ENCODE measurements at regions not wholly inside any gene's neighbourhood (a gene's known extent, or its start where the extent isn't known, plus 50 kb on each side); places are given as distances from the start of the nearest gene placed in this dataset.

DNA sequence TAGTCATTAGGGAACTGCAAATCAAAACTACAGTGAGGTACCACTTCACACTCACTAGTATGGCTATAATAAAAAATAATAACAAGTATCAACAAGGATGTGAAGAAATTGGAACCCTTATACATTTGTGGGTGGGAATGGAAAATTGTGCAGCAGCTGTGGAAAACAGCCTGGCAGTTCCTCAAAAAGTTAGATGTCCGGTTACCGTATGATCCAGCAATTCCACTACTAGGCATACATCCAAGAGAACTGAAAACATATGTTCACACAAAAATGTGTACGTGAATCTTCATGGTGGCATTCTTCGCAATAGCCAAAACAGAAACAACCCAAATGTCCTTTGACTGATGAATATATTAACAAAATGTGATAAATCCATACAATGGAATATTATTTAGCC lies 187.9 kb upstream of the LYSMD4 start:
- TF ChIP-seq, protein P1, sequence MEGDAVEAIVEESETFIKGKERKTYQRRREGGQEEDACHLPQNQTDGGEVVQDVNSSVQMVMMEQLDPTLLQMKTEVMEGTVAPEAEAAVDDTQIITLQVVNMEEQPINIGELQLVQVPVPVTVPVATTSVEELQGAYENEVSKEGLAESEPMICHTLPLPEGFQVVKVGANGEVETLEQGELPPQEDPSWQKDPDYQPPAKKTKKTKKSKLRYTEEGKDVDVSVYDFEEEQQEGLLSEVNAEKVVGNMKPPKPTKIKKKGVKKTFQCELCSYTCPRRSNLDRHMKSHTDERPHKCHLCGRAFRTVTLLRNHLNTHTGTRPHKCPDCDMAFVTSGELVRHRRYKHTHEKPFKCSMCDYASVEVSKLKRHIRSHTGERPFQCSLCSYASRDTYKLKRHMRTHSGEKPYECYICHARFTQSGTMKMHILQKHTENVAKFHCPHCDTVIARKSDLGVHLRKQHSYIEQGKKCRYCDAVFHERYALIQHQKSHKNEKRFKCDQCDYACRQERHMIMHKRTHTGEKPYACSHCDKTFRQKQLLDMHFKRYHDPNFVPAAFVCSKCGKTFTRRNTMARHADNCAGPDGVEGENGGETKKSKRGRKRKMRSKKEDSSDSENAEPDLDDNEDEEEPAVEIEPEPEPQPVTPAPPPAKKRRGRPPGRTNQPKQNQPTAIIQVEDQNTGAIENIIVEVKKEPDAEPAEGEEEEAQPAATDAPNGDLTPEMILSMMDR (conservative IDR thresholded peaks at IDR 0.05; ENCODE audit: control insufficient read depth, insufficient read depth, low read depth, low read length) = no peak
- DNase-seq (ENCODE audit: low read depth) = peak; percentile 10
- H3K4me3 ChIP-seq (ENCODE audit: control insufficient read depth, low read depth, low read length) = no peak overlapping the region

- no peak overlapping the region for H3K4me3 ChIP-seq (ENCODE audit: control insufficient read depth, low read depth, low read length)
- TF ChIP-seq, protein P1 (conservative IDR thresholded peaks at IDR 0.05; ENCODE audit: control insufficient read depth, insufficient read depth, low read depth, low read length) = no peak
- no peak for DNase-seq (ENCODE audit: low read depth)
These were observed 184.8 kb upstream of the LYSMD4 start for GRCh38 chr15:99918072-99918471.

- TF ChIP-seq, protein P1 (conservative IDR thresholded peaks at IDR 0.05; ENCODE audit: control insufficient read depth, insufficient read depth, low read depth, low read length) = no peak
- H3K4me3 ChIP-seq (ENCODE audit: control insufficient read depth, low read depth, low read length) = no peak overlapping the region
- no peak for DNase-seq (ENCODE audit: low read depth)
These were observed 184.0 kb upstream of the LYSMD4 start for GRCh38 chr15:99917252-99917651.

GRCh38 chr15:99916668-99917223 lies 183.5 kb upstream of the LYSMD4 start:
- TF ChIP-seq, protein P1 (conservative IDR thresholded peaks at IDR 0.05; ENCODE audit: control insufficient read depth, insufficient read depth, low read depth, low read length) = no peak
- no peak overlapping the region for H3K4me3 ChIP-seq (ENCODE audit: control insufficient read depth, low read depth, low read length)

DNA sequence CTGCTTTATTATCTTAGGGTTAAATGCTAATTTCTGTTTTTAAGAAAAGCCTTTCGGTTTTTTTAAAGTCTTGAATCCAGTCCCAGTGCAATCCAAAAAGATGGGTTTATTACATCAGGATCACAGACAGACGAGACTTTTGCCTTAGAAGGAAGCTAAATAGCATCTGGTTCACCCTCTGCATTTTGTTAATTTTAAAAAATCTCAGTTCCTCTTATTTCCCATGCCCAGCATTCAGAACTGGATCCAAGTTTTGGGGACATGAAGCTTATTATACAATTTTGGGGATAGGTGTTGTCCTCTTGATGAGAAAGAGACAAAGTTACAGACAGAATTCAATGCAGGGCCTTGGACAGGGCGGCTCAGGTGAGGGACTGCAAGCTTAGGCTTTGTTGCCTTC lies 181.5 kb upstream of the LYSMD4 start:
- no peak overlapping the region for H3K4me3 ChIP-seq (ENCODE audit: control insufficient read depth, low read depth, low read length)
- DNase-seq (ENCODE audit: low read depth) = no peak
- TF ChIP-seq, protein P1 (conservative IDR thresholded peaks at IDR 0.05; ENCODE audit: control insufficient read depth, insufficient read depth, low read depth, low read length) = no peak

More at GRCh38 chr15:99916668-99917223, 183.5 kb upstream of the LYSMD4 start:
- no peak for DNase-seq (ENCODE audit: low read depth)

DNA sequence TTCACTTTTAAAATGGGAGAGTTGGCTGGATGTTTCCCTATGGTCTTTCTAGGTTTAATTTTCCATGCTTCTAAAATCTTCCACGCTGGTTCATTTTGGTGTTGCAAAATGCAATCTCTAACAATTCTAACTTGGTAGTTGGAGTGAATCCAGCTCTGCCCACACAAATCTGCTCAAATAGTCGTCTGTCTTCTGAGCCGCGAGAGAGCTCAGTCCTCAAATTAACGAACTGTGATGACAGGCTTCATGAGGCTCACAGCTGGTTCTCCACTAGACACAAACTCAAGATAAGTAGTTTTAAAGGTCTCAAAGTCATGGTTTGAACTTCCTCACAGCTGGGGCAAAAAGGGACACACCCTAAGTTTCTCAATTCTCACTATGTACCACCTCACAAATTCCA lies 178.6 kb upstream of the LYSMD4 start:
- TF ChIP-seq, protein P1 (conservative IDR thresholded peaks at IDR 0.05; ENCODE audit: control insufficient read depth, insufficient read depth, low read depth, low read length) = no peak
- H3K4me3 ChIP-seq (ENCODE audit: control insufficient read depth, low read depth, low read length) = no peak overlapping the region
- DNase-seq (ENCODE audit: low read depth) = peak; percentile 21

All from fibroblast of mammary gland (primary cell).